Fibroblast of peridontal ligament (primary cell): ENCODE measurements at regions not wholly inside any gene's neighbourhood (a gene's known extent, or its start where the extent isn't known, plus 50 kb on each side); places are given as distances from the start of the nearest gene placed in this dataset.
"Not testable (repeated sequence)": the region's sequence is repeated elsewhere in the genome, so short reads cannot be mapped to it uniquely, and the experiment has no call there.

Experiments
- DNase-seq: peaks from one replicate; pipeline ENCODE4 v3.0.0-alpha.2; 2010; ENCODE audit errors: extremely low read depth

- DNase-seq, result no peak
These were observed 226.0 kb upstream of the PTGER4 start for GRCh38 chr5:40453689-40454088.

DNA sequence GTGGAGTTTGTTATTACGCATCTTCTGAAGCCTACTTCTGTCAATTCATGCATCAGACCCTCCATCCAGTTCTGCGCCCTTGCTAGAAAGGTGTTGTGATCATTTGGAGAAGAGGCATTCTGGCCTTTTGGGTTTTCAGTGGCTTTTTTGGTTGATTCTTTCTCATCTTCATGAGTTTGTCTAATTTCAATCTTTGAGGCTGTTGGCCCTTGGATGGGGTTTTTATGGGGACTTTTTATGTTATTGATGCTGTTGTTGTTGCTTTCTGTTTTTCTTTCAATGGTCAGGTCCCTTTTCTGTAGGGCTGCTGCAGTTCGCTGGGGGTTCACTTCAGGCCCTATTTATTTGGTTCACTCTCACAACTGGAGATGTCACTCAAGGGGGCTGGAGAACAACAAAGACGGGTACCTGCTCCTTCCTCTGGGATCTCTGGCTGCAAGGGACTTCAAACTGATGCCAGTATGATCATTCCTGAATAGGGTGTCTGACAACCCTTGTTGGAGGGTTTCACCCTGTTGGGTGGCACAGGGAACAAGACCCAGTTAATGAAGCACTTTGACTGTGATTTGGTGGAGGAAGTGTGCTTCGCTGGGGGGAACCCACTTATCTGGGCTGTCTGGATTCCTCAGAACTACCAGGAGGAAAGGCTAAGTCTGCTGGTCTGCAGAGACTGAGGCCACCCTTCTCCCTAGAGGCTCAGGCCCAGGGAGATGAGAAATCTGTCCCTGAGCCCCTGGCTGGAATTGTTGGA lies 226.7 kb upstream of the PTGER4 start:
- DNase-seq, result no peak

DNA sequence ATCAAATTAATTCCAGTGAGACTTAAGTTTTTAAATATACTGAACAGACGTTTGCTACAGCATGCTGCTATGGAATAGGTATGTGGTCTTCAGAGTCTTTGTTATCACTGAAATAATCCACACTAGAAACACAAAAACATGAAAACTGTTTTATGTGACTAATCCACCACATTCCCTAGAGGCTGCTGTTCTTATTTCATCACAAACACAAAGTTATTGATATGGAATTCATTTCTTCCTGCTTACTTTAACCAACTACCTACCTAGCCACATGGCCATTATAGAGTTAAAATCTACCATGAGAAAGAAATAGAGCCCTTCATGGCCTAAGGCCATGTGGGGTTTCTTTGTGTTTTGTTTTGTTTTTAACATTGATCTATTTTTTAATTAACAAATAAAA lies 232.3 kb upstream of the PTGER4 start:
- peak; percentile 61 for DNase-seq

- peak; percentile 72 for DNase-seq
These were observed 232.8 kb upstream of the PTGER4 start for GRCh38 chr5:40446910-40447309.

DNA sequence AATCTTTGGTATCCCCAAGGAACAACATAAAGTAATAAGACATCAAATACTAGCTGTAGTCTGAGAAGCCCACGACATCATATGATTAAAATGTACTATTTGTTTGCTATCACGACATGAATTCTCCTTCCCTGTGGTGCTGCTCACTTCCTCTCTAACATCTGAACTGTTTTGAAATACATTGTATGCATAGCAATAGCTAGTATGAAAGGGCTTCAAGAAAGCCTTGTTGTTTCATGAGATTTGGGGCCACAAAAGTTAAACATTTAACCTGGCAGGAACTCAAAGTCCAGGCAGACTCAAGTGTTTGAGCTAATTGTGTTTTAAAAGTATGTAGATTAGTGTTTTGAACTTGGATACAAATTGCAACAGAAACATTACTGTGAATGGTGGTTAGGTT lies 237.4 kb upstream of the PTGER4 start:
- DNase-seq, result peak; percentile 40

DNA sequence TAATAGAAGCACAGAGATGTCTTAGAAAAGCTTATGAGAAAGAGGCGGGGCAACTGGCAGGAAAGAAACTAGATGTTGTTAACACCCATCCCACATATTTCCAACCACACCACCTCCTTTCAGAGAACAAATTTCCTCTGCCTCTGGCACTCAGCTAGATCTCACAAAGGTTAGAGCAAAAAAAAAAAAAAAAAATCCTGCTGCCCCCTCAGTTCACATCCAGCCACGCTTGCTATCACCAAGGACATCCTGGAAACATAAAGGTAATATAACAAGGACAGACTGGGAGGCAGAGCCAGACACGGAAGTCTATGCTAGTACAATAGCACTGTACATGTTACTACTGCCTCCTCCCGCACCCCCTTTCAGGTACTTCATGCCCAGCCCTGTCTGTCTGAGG lies 238.0 kb upstream of the PTGER4 start:
- no peak for DNase-seq

- no peak for DNase-seq
These were observed 239.0 kb upstream of the PTGER4 start for GRCh38 chr5:40440746-40441145.

DNA sequence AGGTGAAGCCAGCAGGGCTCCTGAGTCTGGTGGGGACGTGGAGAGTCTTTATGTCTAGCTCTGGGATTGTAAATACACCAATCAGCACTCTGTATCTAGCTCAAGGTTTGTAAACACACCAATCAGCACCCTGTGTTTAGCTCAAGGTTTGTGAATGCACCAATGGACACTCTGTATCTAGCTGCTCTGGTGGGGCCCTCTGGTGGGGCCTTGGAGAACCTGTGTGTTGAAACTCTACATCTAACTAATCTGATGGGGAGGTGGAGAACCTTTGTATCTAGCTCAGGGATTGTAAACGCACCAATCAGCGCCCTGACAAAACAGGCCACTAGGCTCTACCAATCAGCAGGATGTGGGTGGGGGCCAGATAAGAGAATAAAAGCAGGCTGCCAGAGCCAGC lies 240.6 kb upstream of the PTGER4 start:
- DNase-seq, result not testable (repeated sequence)

GRCh38 chr5:40438646-40439045 lies 241.1 kb upstream of the PTGER4 start:
- not testable (repeated sequence) for DNase-seq

DNA sequence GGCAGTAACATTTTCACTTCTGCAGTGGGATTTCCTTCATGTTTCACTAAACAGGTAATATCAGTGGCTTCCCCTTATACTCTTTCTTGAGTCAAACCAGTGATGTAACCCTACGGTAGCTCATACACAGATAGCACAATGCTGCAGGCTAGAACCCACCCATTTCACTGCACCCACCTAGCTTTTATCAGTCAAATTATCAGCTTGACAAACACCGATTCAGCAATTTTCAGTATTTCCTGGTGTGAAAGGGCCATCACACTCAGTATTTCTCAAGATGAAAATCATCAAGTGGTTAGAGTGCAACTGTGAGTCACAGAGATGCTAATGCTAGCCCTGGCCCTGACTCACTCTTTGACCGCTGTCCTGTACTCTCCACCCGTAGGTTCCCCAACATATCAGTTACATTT lies 242.3 kb upstream of the PTGER4 start:
- peak; percentile 88 for DNase-seq

- no peak for DNase-seq
These were observed 243.0 kb upstream of the PTGER4 start for GRCh38 chr5:40436535-40437237.

GRCh38 chr5:40435706-40436105 lies 244.0 kb upstream of the PTGER4 start:
- not testable (repeated sequence) for DNase-seq

DNA sequence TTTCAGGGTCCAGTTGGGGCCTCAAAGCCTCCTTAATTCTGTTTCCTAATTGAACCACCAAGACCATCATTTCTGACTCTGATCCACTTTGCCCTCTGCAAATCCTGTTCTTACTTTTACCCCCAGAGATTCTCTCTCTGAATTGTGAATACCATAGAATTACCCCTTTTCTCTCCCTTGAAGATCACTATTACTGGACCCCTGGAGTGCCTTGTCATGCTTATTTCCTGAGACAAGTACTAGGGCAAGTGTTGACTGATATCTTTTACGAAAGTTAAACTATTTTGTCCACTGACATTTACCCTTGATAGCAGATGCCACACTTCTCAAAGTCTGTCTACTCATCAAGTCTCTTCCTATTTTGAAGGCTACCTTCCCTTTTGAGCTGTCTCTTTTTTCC lies 246.9 kb upstream of the PTGER4 start:
- DNase-seq, result no peak

DNA sequence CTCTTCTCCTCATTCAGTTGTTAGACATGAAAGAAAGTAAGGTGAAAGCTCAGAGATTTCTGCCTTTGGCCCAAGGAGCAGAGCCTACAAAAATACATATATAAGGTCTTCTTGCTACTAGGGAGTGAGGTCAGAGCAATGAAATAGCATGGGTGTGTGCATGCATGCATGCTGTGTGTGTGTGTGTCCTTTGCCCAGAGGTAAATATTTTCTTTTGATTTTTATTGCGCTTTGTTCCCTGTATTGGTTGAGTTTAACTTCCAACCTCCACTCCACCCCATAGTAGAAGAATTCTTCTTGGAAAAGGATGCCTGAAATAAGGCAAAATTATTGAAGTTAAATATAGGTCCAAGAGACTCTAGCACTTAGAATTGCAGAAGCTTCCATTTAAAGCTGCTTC lies 248.0 kb upstream of the PTGER4 start:
- DNase-seq, result no peak

- no peak for DNase-seq
These were observed 249.5 kb upstream of the PTGER4 start for GRCh38 chr5:40430101-40430710.

DNA sequence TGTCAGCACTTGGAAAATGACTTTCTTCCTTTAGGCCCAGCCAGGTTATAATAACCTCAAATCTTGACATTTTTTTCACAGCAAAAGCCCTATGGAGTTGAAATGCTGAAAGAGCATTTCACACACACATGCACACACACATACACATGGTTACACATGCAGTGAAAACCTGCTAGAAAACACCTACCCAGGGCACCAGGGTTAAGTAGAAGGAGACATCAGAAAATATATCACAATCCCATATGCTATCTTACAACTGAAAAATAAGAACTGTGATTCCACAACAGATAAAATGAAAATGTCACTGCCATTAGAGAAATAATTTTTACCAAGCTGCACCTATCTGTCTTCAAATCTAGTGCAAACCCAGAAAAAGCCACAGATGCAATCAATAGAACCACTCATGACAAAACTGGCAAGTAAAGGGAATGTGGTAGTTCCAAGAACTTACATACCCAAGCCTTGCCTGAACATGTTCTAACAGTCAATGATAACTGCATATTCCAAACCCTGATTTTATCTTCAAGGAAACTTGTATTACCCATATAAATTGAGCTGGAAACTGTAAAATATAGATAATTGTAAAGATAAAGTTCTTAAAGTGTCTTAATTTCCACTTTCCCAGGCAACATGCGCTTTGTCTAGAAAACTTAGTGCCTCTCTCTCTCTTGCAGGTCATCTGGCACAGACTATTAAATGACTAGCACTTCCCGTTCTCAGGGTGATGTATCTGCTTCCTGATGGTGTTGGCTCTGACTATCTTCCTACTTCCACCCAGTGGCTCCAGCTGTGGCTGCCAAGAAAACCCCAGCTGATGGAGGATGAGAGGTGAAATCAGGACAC lies 250.2 kb upstream of the PTGER4 start:
- DNase-seq, result peak; percentile 38

DNA sequence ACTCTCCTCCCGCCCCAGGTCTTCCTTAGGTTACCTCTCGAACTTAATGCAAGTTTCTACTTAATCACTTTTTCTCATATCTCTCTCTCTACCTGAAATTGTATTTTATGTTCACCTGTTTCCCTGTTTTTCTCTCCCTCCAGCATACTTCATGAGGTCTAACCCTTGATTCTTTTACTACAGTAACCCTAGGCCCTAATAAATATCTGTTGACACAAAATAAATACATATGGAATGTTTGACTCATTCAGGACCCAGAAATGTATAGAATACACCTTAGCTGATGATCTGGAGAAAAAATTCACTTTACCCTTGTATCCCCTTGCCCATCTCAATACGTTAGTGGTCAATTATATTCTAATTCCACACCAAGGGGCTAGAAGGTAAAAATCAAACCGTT lies 250.9 kb upstream of the PTGER4 start:
- no peak for DNase-seq

DNA sequence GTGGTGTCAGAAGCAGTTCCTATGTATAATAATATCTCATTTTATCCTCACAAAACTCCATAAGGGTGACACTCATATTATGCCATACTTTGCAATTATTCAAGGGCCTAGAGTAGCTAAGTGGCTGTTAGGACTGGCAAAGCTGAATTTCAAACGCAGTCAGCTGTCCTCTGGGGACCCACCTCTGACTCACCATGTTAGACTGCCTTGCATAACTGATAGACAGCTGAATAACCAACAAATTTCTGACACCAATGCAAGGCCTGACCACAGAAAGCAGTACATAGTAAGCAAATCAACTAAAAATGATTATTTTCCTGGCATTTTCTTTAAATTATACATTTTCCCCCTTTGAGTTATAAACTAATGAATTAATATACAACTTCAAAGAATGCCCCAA lies 251.6 kb upstream of the PTGER4 start:
- peak; percentile 89 for DNase-seq

DNA sequence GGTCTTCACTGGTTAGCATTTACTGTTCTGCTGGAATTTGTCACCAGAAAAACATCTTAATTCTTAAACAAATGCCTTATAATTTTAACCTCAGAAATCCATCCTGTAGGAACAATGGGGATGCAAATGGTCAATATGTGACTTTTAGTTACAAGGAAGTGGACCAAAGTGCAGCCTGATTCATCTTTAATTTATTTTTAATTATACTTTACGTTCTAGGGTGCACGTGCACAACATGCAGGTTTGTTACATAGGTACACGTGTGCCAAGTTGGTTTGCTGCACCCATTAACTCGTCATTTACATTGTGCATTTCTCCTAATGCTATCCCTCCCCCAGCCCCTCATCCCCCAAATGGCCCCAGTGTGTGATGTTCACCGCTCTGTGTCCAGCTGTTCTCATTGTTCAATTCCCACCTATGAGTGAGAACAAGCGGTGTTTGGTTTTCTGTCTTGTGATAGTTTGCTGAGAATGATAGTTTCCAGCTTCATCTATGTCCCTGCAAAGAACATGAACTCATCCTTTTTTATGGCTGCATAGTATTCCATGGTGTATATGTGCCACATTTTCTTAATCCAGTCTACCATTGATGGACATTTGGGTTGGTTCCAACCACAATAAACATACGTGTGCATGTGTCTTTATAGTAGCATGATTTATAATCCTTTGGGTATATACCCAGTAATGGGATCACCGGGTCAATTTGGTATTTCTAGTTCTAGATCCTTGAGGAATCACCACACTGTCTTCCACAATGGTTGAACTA lies 262.5 kb upstream of the PTGER4 start:
- not testable (repeated sequence) for DNase-seq

- no peak for DNase-seq
These were observed 263.1 kb upstream of the PTGER4 start for GRCh38 chr5:40416588-40416987.

- no peak for DNase-seq
These were observed 263.6 kb upstream of the PTGER4 start for GRCh38 chr5:40416098-40416497.
